SH-SY5Y (cell line): ENCODE measurements at regions not wholly inside any gene's neighbourhood (a gene's known extent, or its start where the extent isn't known, plus 50 kb on each side); places are given as distances from the start of the nearest gene placed in this dataset.

Experiments
- GATA2 ChIP-seq: IDR thresholded peaks from 2 replicates; pipeline ENCODE4 v1.6.1; 2011; ENCODE audit warnings: mild to moderate bottlenecking, low read depth, low read length
- GATA3 ChIP-seq: IDR thresholded peaks from 2 replicates; pipeline ENCODE4 v1.6.1; 2011; ENCODE audit warnings: low read depth, mild to moderate bottlenecking, low read length, moderate library complexity

DNA sequence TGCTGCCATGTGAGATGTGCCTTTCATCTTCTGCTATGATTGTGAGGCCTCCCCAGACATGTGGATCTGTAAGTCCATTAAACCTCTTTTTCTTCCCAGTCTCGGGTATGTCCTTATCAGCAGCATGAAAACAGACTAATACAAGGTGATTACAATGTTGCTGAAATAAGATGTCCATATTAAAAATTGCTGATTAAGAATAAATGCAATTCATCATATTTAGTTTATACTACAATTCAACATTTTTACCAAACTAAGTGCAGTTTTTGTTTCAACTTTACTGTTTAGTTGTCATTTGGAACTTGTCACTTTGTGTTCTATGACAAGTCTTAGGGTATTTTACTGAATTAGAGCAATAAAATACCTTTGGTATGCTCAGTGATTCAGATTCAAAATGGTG, 127.6 kb upstream of the TMCO5A start:
- no peak for TF ChIP-seq GATA3
- no peak for TF ChIP-seq GATA2
